Raji (cell line): ENCODE measurements at regions not wholly inside any gene's neighbourhood (a gene's known extent, or its start where the extent isn't known, plus 50 kb on each side); places are given as distances from the start of the nearest gene placed in this dataset.

Experiments used
- POLR2A ChIP-seq: IDR thresholded peaks from 2 replicates; pipeline ENCODE4 v1.6.1; 2011; ENCODE audit warnings: low read depth, low read length, control low read depth; ENCODE audit not compliant: insufficient read depth

GRCh38 chr3:177724020-177724638 is 526.8 kb upstream of the TBL1XR1 start:
- TF ChIP-seq POLR2A, result no peak

- TF ChIP-seq POLR2A, result no peak
These were observed 527.9 kb upstream of the TBL1XR1 start for GRCh38 chr3:177725165-177725564.

DNA sequence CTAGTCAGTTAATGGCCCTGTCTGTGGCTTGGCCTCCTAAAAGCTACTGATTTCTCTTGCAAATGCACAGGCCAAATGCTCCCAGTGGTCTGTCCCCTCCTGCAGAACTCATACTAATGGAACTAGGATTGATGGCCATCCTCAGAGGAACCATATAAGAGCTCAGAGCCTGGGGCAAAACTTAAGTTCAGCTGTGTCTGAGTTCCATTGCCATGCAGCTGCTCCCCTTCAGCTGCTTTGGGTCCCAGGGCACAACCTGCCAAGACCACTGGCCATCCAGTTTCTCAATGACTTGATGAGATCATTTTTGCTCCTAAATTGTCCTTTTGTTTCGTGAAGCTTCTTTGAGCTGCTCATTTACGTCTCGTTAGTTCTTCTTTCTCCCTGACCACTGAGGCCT is 529.5 kb upstream of the TBL1XR1 start:
- no peak for TF ChIP-seq POLR2A

DNA sequence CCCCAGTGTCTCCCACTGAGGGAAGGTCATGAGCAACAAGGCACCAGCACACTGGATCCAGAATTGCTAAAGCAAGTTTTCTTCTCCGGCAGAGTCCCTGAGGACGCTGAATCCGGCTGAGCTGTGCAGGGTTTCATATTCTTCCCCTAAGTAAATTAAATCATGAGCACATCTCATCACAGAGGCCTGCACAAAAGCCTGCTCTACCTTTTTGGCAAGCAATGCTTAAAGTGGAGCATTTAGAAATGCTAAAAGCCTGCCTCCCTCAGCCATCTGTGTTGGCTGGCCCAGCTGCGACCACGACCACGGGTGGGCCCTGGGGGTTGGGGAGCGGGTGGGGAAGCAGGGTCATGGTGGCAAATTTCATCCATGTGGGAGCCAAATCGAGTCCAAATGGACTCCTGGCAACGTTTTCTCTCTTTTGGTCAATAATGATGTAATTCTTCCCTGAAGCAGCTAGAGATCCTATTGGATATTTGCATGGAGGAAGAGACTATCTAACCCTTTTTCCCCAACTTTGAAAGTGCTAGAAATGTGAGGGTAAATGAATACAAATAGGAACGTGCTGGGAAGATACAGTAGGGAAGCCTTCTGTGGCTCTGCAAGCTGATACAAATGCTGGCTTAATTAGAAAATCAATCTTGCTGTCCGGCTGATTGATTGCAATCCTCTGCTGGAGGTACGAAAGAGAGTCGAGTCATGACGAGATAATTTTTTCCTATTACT is 532.8 kb upstream of the TBL1XR1 start:
- no peak for TF ChIP-seq POLR2A

GRCh38 chr3:177730814-177731213 is 533.5 kb upstream of the TBL1XR1 start:
- TF ChIP-seq POLR2A, result no peak

GRCh38 chr3:177731644-177732268 is 534.5 kb upstream of the TBL1XR1 start:
- TF ChIP-seq POLR2A, result no peak

- TF ChIP-seq POLR2A, result no peak
These were observed 536.0 kb upstream of the TBL1XR1 start for GRCh38 chr3:177733233-177733632.

DNA sequence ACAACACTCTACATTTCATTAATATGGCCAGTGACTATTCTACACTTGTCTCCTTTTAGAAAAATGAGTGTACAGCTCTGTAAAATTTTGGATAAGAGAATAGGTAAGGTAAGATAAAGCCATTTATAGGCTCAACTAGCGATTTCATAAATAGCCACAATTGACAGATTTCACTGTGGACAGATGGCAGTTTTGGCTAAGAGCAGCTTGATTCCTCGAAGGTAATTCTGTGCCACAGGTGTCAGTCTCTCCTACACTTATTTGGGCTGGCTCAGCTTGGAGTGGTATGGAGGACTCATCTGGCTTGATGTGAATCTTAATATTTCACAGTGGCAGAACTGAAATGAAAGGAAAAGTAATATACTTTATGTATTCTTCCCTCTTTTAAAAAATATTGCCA is 536.7 kb upstream of the TBL1XR1 start:
- TF ChIP-seq POLR2A, result no peak

- TF ChIP-seq POLR2A, result no peak
These were observed 538.1 kb upstream of the TBL1XR1 start for GRCh38 chr3:177735431-177735830.

DNA sequence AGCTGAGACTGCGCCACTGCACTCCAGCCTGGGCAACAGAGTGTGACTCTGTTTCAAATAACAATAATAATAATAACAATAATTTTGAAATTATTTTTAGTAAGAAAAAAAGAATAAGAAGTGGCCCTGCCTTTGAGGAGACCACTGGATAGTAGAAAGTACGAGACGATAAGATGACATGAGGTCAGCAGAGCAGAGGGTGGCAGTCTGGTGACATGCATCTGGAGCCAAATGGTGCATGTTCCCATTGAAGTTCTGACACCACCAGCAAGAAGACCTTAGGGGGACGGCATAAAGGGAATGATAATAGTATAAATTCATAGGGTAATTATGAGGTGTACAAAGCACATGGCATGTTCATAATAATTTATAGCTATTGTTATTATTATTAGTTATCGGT is 542.2 kb upstream of the TBL1XR1 start:
- TF ChIP-seq POLR2A, result no peak

GRCh38 chr3:177740254-177740653 is 543.0 kb upstream of the TBL1XR1 start:
- TF ChIP-seq POLR2A, result no peak

- TF ChIP-seq POLR2A, result no peak
These were observed 545.0 kb upstream of the TBL1XR1 start for GRCh38 chr3:177742273-177742672.

- TF ChIP-seq POLR2A, result no peak
These were observed 546.0 kb upstream of the TBL1XR1 start for GRCh38 chr3:177743173-177743890.

DNA sequence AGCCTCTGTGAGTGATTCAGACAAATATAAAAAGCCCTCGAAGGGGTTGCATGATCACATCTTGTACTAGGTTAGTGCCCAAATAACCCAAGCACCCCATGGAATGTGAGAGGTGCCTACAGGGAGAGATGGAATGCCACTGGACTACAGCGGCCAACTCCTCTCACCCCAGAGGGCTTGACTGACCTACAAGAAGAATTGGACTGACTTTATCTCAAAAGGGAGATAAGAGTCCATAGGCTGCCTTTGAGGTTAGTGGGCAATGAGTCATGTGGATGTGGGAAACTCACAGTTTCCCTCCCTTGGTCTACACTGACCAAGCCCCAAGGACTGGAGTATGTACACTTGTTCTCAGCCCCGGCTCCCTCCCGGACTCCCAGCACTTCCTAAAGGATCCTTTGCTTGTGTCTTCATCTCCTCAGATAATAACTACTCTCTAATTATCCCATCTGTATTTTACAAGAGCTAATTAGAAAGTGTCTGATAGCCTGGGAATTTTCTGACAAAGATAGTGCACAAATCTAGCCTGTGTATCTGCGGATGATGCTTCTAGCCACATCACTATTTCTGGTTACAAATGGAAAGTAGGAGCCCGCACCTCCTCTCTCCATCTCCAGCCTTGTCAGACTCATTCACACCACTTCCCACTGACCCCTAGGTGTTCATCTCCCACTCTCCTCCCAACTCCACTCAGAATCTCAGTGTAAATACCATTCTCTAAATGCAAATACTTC is 547.8 kb upstream of the TBL1XR1 start:
- TF ChIP-seq POLR2A, result no peak

DNA sequence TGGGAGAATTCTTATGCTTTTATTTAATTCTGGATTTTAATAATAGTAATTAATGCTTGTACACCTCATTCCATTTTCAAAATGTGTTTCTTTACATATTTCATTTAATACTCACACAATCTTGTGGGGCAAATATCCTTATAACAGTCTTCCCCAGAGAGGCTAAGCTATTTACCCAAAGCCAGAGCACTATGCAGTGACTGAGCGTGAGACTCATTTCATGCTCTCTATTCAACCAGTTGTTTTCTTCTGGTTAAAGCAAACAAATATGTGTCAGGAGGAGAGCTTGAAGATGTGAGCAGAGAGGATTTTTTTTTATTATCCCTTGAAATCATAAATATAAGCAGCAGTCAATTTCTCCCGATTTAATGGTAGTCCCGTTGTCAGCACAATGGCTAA is 548.3 kb upstream of the TBL1XR1 start:
- TF ChIP-seq POLR2A, result no peak
